Ishikawa (cell line): ENCODE measurements at regions not wholly inside any gene's neighbourhood (a gene's known extent, or its start where the extent isn't known, plus 50 kb on each side); places are given as distances from the start of the nearest gene placed in this dataset.

Experiments
- CEBPB ChIP-seq: IDR thresholded peaks from 2 replicates; pipeline ENCODE4 v1.6.1; 2012
- CREB1 ChIP-seq: IDR thresholded peaks from 2 replicates; pipeline ENCODE4 v1.6.1; 2012; ENCODE audit warnings: low read depth
- EGR1 ChIP-seq: IDR thresholded peaks from 2 replicates; pipeline ENCODE4 v1.6.1; 2012
- EP300 ChIP-seq: IDR thresholded peaks from 2 replicates; pipeline ENCODE4 v1.6.1; 2012; ENCODE audit warnings: borderline replicate concordance
- FOXM1 ChIP-seq: IDR thresholded peaks from 2 replicates; pipeline ENCODE4 v1.6.1; 2012; ENCODE audit warnings: low read depth, borderline replicate concordance
- MAX ChIP-seq: IDR thresholded peaks from 2 replicates; pipeline ENCODE4 v1.6.1; 2012
- NFIC ChIP-seq: IDR thresholded peaks from 2 replicates; pipeline ENCODE4 v1.6.1; 2012
- RAD21 ChIP-seq: IDR thresholded peaks from 2 replicates; pipeline ENCODE4 v1.6.1; 2012; ENCODE audit warnings: low read depth
- REST ChIP-seq: IDR thresholded peaks from 2 replicates; pipeline ENCODE4 v1.6.1; 2012; ENCODE audit warnings: low read depth, mild to moderate bottlenecking
- TAF1 ChIP-seq: IDR thresholded peaks from 2 replicates; pipeline ENCODE4 v1.6.1; 2012; ENCODE audit warnings: low read depth, mild to moderate bottlenecking
- TEAD4 ChIP-seq: IDR thresholded peaks from 2 replicates; pipeline ENCODE4 v1.6.1; 2012
- USF1 ChIP-seq: IDR thresholded peaks from 2 replicates; pipeline ENCODE4 v1.6.1; 2012
- YY1 ChIP-seq: IDR thresholded peaks from 2 replicates; pipeline ENCODE4 v1.6.1; 2012; ENCODE audit warnings: low read depth
- ZBTB7A ChIP-seq: IDR thresholded peaks from 2 replicates; pipeline ENCODE4 v1.6.1; 2012; ENCODE audit warnings: low read depth

- no peak for TF ChIP-seq ZBTB7A
- no peak for TF ChIP-seq NFIC
- TF ChIP-seq EGR1: no peak
- no peak for TF ChIP-seq RAD21
- TF ChIP-seq REST: no peak
- TF ChIP-seq YY1: no peak
- TF ChIP-seq TEAD4: no peak
- TF ChIP-seq CEBPB: no peak
- TF ChIP-seq CREB1: no peak
- TF ChIP-seq EP300: no peak
- TF ChIP-seq MAX: no peak
- no peak for TF ChIP-seq TAF1
- no peak for TF ChIP-seq USF1
- no peak for TF ChIP-seq FOXM1
These were observed 134.8 kb downstream of the PXDC1 start for GRCh38 chr6:3616565-3617176.
